ENCODE measurements at regions not wholly inside any gene's neighbourhood (a gene's known extent, or its start where the extent isn't known, plus 50 kb on each side); places are given as distances from the start of the nearest gene placed in this dataset.

DNA sequence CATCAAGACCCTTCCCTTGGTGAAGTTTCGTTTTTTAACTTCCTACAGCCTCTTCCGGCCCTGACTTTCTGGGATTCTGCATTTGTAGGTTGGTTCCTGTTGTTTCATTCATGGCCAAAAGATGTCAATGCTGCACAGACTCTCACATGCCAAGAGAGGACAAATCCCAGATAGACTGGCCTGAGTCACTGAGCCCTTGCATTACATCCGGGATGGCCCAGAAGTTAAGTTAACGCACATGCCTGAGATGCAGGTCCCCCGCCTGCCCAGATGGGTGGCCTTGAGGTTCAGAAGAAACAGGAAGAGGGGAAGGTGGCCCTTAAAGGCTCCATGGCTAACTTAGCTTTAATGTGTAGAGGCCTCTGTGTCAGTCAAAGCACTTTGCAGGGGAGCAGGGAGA, 51.6 kb upstream of the SRGAP3 start:
- FAIRE-seq, result no peak
- DNase-seq (ENCODE audit: insufficient read length, low spot score), result no peak
- TF ChIP-seq POLR2A (IDR thresholded peaks at IDR 0.05; ENCODE audit: low read depth, low read length), result no peak

DNA sequence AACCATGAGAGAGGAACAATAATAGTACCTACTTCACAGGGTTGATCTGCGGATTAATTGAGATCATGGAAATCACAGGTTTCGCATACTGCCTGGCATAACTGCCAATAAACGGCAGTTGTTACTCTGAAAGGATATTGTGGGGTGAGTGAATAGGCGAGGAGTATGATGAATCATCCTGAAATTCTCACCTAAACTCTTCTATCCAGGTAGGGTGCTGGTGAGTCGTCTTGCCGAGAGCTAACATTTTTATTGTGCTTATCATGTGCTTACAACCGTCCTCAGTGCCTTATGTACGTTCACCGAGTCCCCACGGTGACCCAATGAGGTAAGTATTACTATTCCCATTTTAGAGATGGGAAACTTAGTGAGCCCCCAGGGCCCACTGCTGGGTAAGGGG, 52.4 kb upstream of the SRGAP3 start:
- no peak for DNase-seq (ENCODE audit: insufficient read length, low spot score)
- no peak for TF ChIP-seq POLR2A (IDR thresholded peaks at IDR 0.05; ENCODE audit: low read depth, low read length)
- no peak for FAIRE-seq

- TF ChIP-seq POLR2A (IDR thresholded peaks at IDR 0.05; ENCODE audit: low read depth, low read length), result no peak
- DNase-seq (ENCODE audit: insufficient read length, low spot score) (peak; percentile 73), FAIRE-seq (no peak)
Observed at GRCh38 chr3:9302425-9303181, 53.2 kb upstream of the SRGAP3 start.

DNA sequence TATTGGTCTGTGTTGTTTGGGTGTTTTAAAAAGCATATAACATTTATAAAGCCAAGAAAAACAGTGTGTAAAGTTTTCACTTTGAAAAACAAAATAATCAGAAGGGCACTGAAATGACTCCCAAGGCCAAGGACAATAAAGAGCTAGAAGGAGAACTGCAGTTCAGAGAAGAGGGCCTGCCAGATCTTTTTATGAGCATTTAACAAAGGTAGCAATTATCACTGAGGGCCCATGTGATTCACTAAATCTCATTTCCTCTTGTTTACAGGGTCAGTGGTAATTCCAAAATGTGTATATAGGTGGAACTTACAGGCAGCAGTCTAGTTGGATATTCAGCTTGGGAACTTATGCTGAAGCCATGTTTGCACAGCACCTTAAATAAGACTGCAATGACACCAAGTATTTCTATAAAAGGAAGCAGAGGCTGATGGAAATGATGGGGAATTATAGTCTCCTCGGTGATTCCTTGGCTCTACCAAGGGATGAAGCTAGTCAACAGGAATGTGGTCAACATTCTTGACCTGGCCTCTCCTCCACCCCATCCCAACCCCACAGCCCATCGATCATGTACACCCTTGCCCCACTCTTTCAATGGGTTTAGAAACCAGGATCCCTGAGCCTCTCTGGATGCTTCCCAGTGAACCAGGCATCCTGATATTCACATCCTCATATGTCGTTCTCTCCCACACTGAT, 54.4 kb upstream of the THUMPD3 start:
- no peak for FAIRE-seq
- DNase-seq (ENCODE audit: insufficient read length, low spot score), result no peak
- TF ChIP-seq POLR2A (IDR thresholded peaks at IDR 0.05; ENCODE audit: low read depth, low read length), result no peak

GRCh38 chr3:9310043-9310442, 52.8 kb upstream of the THUMPD3 start:
- TF ChIP-seq POLR2A (IDR thresholded peaks at IDR 0.05; ENCODE audit: low read depth, low read length), result no peak
- no peak for FAIRE-seq

GRCh38 chr3:9311228-9311627, 51.6 kb upstream of the THUMPD3 start:
- no peak for FAIRE-seq
- DNase-seq (ENCODE audit: insufficient read length, low spot score), result no peak
- no peak for TF ChIP-seq POLR2A (IDR thresholded peaks at IDR 0.05; ENCODE audit: low read depth, low read length)

More at GRCh38 chr3:9310043-9310442, 52.8 kb upstream of the THUMPD3 start:
- no peak for DNase-seq (ENCODE audit: insufficient read length, low spot score)
